Peyer's patch (tissue), 4 donors: ENCODE measurements at regions not wholly inside any gene's neighbourhood (a gene's known extent, or its start where the extent isn't known, plus 50 kb on each side); places are given as distances from the start of the nearest gene placed in this dataset.

Experiments used
- DNase-seq, 3 donors: peaks; one replicate each; pipeline ENCODE4 v3.0.0-alpha.2; 2017 to 2019
- H3K27ac ChIP-seq, 4 donors: fragments of 200-600 bp; sonication (generic); one replicate each; pipeline ENCODE4 v1.5.1; 2016 to 2019
- H3K27me3 ChIP-seq, 2 donors: fragments of 200-600 bp; sonication (generic); one replicate each; pipeline ENCODE4 v1.5.1; 2019
- H3K36me3 ChIP-seq, 3 donors: fragments of 200-600 bp; sonication (generic); one replicate each; pipeline ENCODE4 v1.5.1; 2016 to 2019
- H3K4me1 ChIP-seq, 4 donors: fragments of 200-600 bp; sonication (generic); one replicate each; pipeline ENCODE4 v1.5.1; 2016 to 2019
- H3K4me3 ChIP-seq, 4 donors: fragments of 200-600 bp; sonication (generic); 1 replicate in 3 of 4; 2 replicates in 1 of 4; pipeline ENCODE4 v1.5.1; 2016 to 2019; ENCODE audit warnings: mild to moderate bottlenecking in 1 of 4
- H3K9me3 ChIP-seq, 4 donors: fragments of 200-600 bp; sonication (generic); one replicate each; pipeline ENCODE4 v1.5.1; 2016 to 2019; ENCODE audit warnings: mild to moderate bottlenecking in 1 of 4
- CTCF ChIP-seq, 6 experiments: fragments of 450-650 bp in 4 of 6; fragments of 200-600 bp in 2 of 6; sonication (generic) in 1 of 6; IDR thresholded peaks; one replicate each; pipeline ENCODE4 v1.5.1; 2017 to 2019; ENCODE audit warnings: antibody characterized with exemption in 6 of 6, mild to moderate bottlenecking in 3 of 6, moderate library complexity in 1 of 6
- POLR2A ChIP-seq, 2 donors: fragments of 450-650 bp; IDR thresholded peaks; one replicate each; pipeline ENCODE4 v1.5.1; 2017; ENCODE audit warnings: antibody characterized with exemption in 2 of 2, mild to moderate bottlenecking in 2 of 2, moderate library complexity in 2 of 2

- H3K36me3 ChIP-seq: no peaks in the 10 kb centered on the region
- H3K4me3 ChIP-seq: no peak overlapping the region
- H3K27ac ChIP-seq: no peak overlapping the region
- no peak for DNase-seq
- H3K4me1 ChIP-seq: no peaks in the 10 kb centered on the region
- H3K27me3 ChIP-seq: no peaks in the 10 kb centered on the region
- TF ChIP-seq POLR2A (IDR thresholded peaks at IDR 0.05) (no peak), CTCF (IDR thresholded peaks at IDR 0.05) (no peak)
- no peaks in the 10 kb centered on the region for H3K9me3 ChIP-seq
Observed at GRCh38 chr10:83272666-83273434, 866.5 kb upstream of the GHITM start.

- TF ChIP-seq POLR2A (IDR thresholded peaks at IDR 0.05) (no peak), CTCF (IDR thresholded peaks at IDR 0.05) (no peak)
- no peak for DNase-seq
- H3K36me3 ChIP-seq: no peaks in the 10 kb centered on the region
- H3K4me1 ChIP-seq: no peaks in the 10 kb centered on the region
- H3K27me3 ChIP-seq: no peaks in the 10 kb centered on the region
- H3K9me3 ChIP-seq: no peaks in the 10 kb centered on the region
- H3K27ac ChIP-seq: no peak overlapping the region
- H3K4me3 ChIP-seq: no peak overlapping the region
Observed at GRCh38 chr10:83274088-83274487, 865.2 kb upstream of the GHITM start.

GRCh38 chr10:83276971-83277370, 862.3 kb upstream of the GHITM start:
- H3K36me3 ChIP-seq: no peaks in the 10 kb centered on the region
- H3K9me3 ChIP-seq: no peaks in the 10 kb centered on the region
- H3K27me3 ChIP-seq: no peaks in the 10 kb centered on the region
- no peak overlapping the region for H3K4me3 ChIP-seq
- DNase-seq: no peak
- TF ChIP-seq POLR2A (IDR thresholded peaks at IDR 0.05) (no peak), CTCF (IDR thresholded peaks at IDR 0.05) (no peak)
- H3K4me1 ChIP-seq: no peaks in the 10 kb centered on the region
- no peak overlapping the region for H3K27ac ChIP-seq

GRCh38 chr10:83283151-83283550, 856.2 kb upstream of the GHITM start:
- no peak overlapping the region for H3K27ac ChIP-seq
- no peak for DNase-seq
- TF ChIP-seq POLR2A (IDR thresholded peaks at IDR 0.05) (no peak), CTCF (IDR thresholded peaks at IDR 0.05) (no peak)
- no peaks in the 10 kb centered on the region for H3K4me1 ChIP-seq
- H3K9me3 ChIP-seq: no peaks in the 10 kb centered on the region
- no peaks in the 10 kb centered on the region for H3K36me3 ChIP-seq
- H3K4me3 ChIP-seq: no peak overlapping the region
- no peaks in the 10 kb centered on the region for H3K27me3 ChIP-seq

- no peak for DNase-seq
- TF ChIP-seq POLR2A (IDR thresholded peaks at IDR 0.05): no peak
- TF ChIP-seq CTCF (IDR thresholded peaks at IDR 0.05): no peak
- Histone ChIP-seq H3K27me3 (no peaks in the 10 kb centered on the region), H3K4me1 (no peaks in the 10 kb centered on the region), H3K36me3 (no peaks in the 10 kb centered on the region), H3K4me3 (no peak overlapping the region), H3K9me3 (no peaks in the 10 kb centered on the region), H3K27ac (no peak overlapping the region)
Observed at GRCh38 chr10:83287374-83287773, 851.9 kb upstream of the GHITM start.
